ENCODE measurements at regions not wholly inside any gene's neighbourhood (a gene's known extent, or its start where the extent isn't known, plus 50 kb on each side); places are given as distances from the start of the nearest gene placed in this dataset.

DNA sequence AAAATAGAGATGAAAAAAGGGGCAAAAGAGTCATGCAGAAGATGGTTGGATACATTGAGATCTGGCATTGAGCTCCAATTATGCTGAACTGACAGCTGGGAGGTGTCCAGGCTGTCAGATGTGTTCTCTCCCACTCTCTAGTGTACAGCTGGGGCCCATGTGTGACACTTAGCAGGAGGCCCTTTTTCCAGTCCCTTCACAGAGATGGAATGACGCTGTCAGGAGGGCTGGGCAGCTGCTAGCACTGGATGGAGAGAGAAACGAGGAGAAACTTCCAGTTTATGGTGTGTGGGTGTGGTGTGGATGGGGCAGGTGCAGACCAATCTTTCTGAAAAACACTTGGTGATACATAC is 437.7 kb upstream of the HS6ST1 start:
- Histone ChIP-seq H3K36me3 (ENCODE audit: control insufficient read depth, insufficient read depth, low read length) (no peaks in the 10 kb centered on the region), H3K9ac (ENCODE audit: low read length) (no peak overlapping the region), H3K27ac (ENCODE audit: low read depth, low read length) (no peak overlapping the region), H3K27me3 (ENCODE audit: control insufficient read depth, insufficient read depth, low read length) (no peaks in the 10 kb centered on the region), H3K4me3 (ENCODE audit: low read depth, low read length) (no peak overlapping the region), H3K4me1 (ENCODE audit: control insufficient read depth, insufficient read depth, low read length) (peaks cover 12% of the 10 kb centered on the region; the same call in 1 of the 2 replicates), H3K9me3 (ENCODE audit: control insufficient read depth, insufficient read depth, low read depth, low read length) (peaks cover 4% of the 10 kb centered on the region; the same call in 1 of the 2 replicates)

- Histone ChIP-seq H3K27ac (ENCODE audit: low read depth, low read length) (no peak overlapping the region), H3K9me3 (ENCODE audit: control insufficient read depth, insufficient read depth, low read depth, low read length) (no peaks in the 10 kb centered on the region; the same call in 1 of the 2 replicates), H3K4me1 (ENCODE audit: control insufficient read depth, insufficient read depth, low read length) (peaks cover 5% of the 10 kb centered on the region; the same call in 1 of the 2 replicates), H3K36me3 (ENCODE audit: control insufficient read depth, insufficient read depth, low read length) (no peaks in the 10 kb centered on the region), H3K27me3 (ENCODE audit: control insufficient read depth, insufficient read depth, low read length) (no peaks in the 10 kb centered on the region), H3K4me3 (ENCODE audit: low read depth, low read length) (no peak overlapping the region), H3K9ac (ENCODE audit: low read length) (no peak overlapping the region)
Observed at GRCh38 chr2:128765811-128766210, 447.1 kb upstream of the HS6ST1 start.

- Histone ChIP-seq H3K27ac (ENCODE audit: low read depth, low read length) (no peak overlapping the region), H3K27me3 (ENCODE audit: control insufficient read depth, insufficient read depth, low read length) (no peaks in the 10 kb centered on the region), H3K9me3 (ENCODE audit: control insufficient read depth, insufficient read depth, low read depth, low read length) (no peaks in the 10 kb centered on the region; the same call in 1 of the 2 replicates), H3K4me3 (ENCODE audit: low read depth, low read length) (no peak overlapping the region), H3K9ac (ENCODE audit: low read length) (no peak overlapping the region), H3K36me3 (ENCODE audit: control insufficient read depth, insufficient read depth, low read length) (no peaks in the 10 kb centered on the region), H3K4me1 (ENCODE audit: control insufficient read depth, insufficient read depth, low read length) (peaks cover 11% of the 10 kb centered on the region)
Observed at GRCh38 chr2:128768041-128768440, 449.4 kb upstream of the HS6ST1 start.

- Histone ChIP-seq H3K4me1 (ENCODE audit: control insufficient read depth, insufficient read depth, low read length) (peaks cover 11% of the 10 kb centered on the region), H3K27me3 (ENCODE audit: control insufficient read depth, insufficient read depth, low read length) (no peaks in the 10 kb centered on the region), H3K9me3 (ENCODE audit: control insufficient read depth, insufficient read depth, low read depth, low read length) (no peaks in the 10 kb centered on the region), H3K36me3 (ENCODE audit: control insufficient read depth, insufficient read depth, low read length) (no peaks in the 10 kb centered on the region), H3K27ac (ENCODE audit: low read depth, low read length) (no peak overlapping the region), H3K4me3 (ENCODE audit: low read depth, low read length) (no peak overlapping the region), H3K9ac (ENCODE audit: low read length) (no peak overlapping the region)
Observed at GRCh38 chr2:128769457-128770142, 450.9 kb upstream of the HS6ST1 start.

GRCh38 chr2:128770143-128771085 is 451.7 kb upstream of the HS6ST1 start:
- H3K27ac ChIP-seq (ENCODE audit: low read depth, low read length) = no peak overlapping the region
- H3K36me3 ChIP-seq (ENCODE audit: control insufficient read depth, insufficient read depth, low read length) = no peaks in the 10 kb centered on the region
- H3K9ac ChIP-seq (ENCODE audit: low read length) = no peak overlapping the region
- no peaks in the 10 kb centered on the region for H3K27me3 ChIP-seq (ENCODE audit: control insufficient read depth, insufficient read depth, low read length)
- no peak overlapping the region for H3K4me3 ChIP-seq (ENCODE audit: low read depth, low read length)
- H3K9me3 ChIP-seq (ENCODE audit: control insufficient read depth, insufficient read depth, low read depth, low read length) = no peaks in the 10 kb centered on the region
- peaks cover 11% of the 10 kb centered on the region for H3K4me1 ChIP-seq (ENCODE audit: control insufficient read depth, insufficient read depth, low read length)

DNA sequence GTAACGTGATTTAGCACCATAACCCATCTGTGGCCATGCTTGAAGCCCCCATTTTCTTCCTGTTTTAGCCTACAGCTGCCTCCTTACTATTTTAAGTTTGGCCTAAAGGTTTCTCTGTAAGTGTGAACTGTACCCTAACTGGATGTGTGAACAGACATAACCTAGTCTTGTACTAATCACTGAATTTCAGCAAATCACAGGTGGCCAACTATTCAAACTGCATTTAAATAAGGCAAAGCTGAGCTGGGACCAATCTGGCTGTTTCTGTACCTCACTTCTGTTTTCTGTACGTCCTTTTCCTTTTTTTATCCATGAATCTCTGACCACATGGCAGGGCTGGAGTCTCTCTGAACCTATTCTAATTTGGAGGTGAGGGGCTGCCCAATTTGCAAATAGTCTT is 452.7 kb upstream of the HS6ST1 start:
- H3K36me3 ChIP-seq (ENCODE audit: control insufficient read depth, insufficient read depth, low read length) = no peaks in the 10 kb centered on the region
- no peaks in the 10 kb centered on the region for H3K9me3 ChIP-seq (ENCODE audit: control insufficient read depth, insufficient read depth, low read depth, low read length)
- H3K9ac ChIP-seq (ENCODE audit: low read length) = no peak overlapping the region
- peaks cover 8% of the 10 kb centered on the region for H3K4me1 ChIP-seq (ENCODE audit: control insufficient read depth, insufficient read depth, low read length)
- H3K27ac ChIP-seq (ENCODE audit: low read depth, low read length) = no peak overlapping the region
- peaks cover 2% of the 10 kb centered on the region; the same call in 1 of the 2 replicates for H3K27me3 ChIP-seq (ENCODE audit: control insufficient read depth, insufficient read depth, low read length)
- no peak overlapping the region for H3K4me3 ChIP-seq (ENCODE audit: low read depth, low read length)

GRCh38 chr2:128772671-128773070 is 454.0 kb upstream of the HS6ST1 start:
- no peaks in the 10 kb centered on the region for H3K9me3 ChIP-seq (ENCODE audit: control insufficient read depth, insufficient read depth, low read depth, low read length)
- H3K27me3 ChIP-seq (ENCODE audit: control insufficient read depth, insufficient read depth, low read length) = peaks cover 2% of the 10 kb centered on the region; the same call in 1 of the 2 replicates
- no peak overlapping the region for H3K9ac ChIP-seq (ENCODE audit: low read length)
- H3K27ac ChIP-seq (ENCODE audit: low read depth, low read length) = no peak overlapping the region
- no peak overlapping the region for H3K4me3 ChIP-seq (ENCODE audit: low read depth, low read length)
- H3K36me3 ChIP-seq (ENCODE audit: control insufficient read depth, insufficient read depth, low read length) = no peaks in the 10 kb centered on the region
- peaks cover 8% of the 10 kb centered on the region for H3K4me1 ChIP-seq (ENCODE audit: control insufficient read depth, insufficient read depth, low read length)

DNA sequence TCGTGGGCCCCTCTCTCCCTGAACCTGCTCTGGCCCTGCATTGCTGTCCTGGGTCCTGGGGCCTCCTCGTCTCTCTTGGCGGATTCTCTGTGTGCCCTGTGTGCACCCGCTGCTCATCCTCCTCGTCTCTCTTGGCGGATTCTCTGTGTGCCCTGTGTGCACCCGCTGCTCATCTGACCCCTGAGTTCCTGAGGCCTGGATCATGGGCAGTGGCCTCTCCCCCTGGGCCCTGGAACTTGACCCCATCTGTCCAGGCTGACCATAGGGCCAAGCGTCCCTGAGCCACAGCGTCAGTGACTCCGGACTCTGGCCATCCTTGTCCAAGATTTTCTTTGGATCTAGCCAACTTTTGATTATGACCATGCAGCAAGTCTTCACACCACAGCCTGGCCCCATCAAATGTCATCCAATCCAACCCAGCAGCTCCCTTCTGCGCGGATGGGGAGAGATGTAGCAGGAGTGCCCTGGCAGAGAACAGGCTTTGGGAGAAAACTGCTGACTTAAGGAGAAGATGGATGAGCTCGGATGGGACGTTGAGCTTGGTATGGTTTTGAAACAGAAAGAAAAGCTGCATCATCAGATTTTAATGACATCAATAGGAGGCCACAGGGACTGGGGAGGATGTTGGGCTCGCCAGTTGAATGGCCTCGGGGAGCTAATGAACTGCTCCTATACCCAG is 455.1 kb upstream of the HS6ST1 start:
- H3K36me3 ChIP-seq (ENCODE audit: control insufficient read depth, insufficient read depth, low read length) = no peaks in the 10 kb centered on the region
- no peaks in the 10 kb centered on the region for H3K9me3 ChIP-seq (ENCODE audit: control insufficient read depth, insufficient read depth, low read depth, low read length)
- H3K4me1 ChIP-seq (ENCODE audit: control insufficient read depth, insufficient read depth, low read length) = peaks cover 8% of the 10 kb centered on the region
- no peak overlapping the region for H3K4me3 ChIP-seq (ENCODE audit: low read depth, low read length)
- H3K27ac ChIP-seq (ENCODE audit: low read depth, low read length) = no peak overlapping the region
- H3K9ac ChIP-seq (ENCODE audit: low read length) = no peak overlapping the region
- peaks cover 2% of the 10 kb centered on the region; the same call in 1 of the 2 replicates for H3K27me3 ChIP-seq (ENCODE audit: control insufficient read depth, insufficient read depth, low read length)

GRCh38 chr2:128774320-128775216 is 455.9 kb upstream of the HS6ST1 start:
- H3K27ac ChIP-seq (ENCODE audit: low read depth, low read length) = no peak overlapping the region
- H3K4me1 ChIP-seq (ENCODE audit: control insufficient read depth, insufficient read depth, low read length) = peaks cover 8% of the 10 kb centered on the region

DNA sequence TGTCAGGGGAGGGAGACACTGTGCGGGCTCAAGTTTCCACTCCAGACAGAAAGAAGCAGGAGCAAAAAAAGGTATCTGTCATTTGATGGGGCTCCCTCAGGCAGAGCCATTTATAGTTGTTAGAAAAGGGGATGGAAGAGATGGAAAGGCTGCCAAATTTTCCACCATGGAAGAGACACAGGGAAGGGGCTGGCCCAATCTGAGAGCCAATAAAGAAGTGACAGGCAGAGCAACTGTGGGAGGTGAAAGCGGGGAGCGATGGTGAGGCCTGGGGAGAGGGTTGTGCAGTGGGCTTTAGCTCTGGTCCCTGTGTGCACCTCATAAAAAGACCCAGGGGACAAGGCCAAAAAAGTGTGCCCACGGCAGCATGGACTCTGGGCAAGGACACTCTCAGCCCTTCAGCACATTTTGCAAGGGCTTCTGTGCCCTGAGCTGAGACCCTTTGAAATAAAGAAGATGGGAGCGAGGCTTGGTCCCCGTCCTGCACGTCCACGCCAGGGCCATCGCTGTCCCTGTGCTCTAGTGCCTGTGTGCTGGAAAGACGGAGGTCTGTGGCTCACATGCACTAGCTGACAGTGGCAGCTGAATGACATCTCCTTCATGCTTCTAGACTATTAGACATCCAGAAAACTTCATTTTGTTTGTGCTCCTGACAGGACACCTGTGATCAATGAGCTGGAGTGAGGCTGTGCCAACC is 456.7 kb upstream of the HS6ST1 start:
- Histone ChIP-seq H3K27ac (ENCODE audit: low read depth, low read length) (no peak overlapping the region), H3K4me1 (ENCODE audit: control insufficient read depth, insufficient read depth, low read length) (peaks cover 8% of the 10 kb centered on the region), H3K27me3 (ENCODE audit: control insufficient read depth, insufficient read depth, low read length) (peaks cover 2% of the 10 kb centered on the region; the same call in 1 of the 2 replicates), H3K4me3 (ENCODE audit: low read depth, low read length) (no peak overlapping the region), H3K9ac (ENCODE audit: low read length) (no peak overlapping the region), H3K36me3 (ENCODE audit: control insufficient read depth, insufficient read depth, low read length) (no peaks in the 10 kb centered on the region), H3K9me3 (ENCODE audit: control insufficient read depth, insufficient read depth, low read depth, low read length) (no peaks in the 10 kb centered on the region)

More at GRCh38 chr2:128774320-128775216, 455.9 kb upstream of the HS6ST1 start:
- Histone ChIP-seq H3K9me3 (ENCODE audit: control insufficient read depth, insufficient read depth, low read depth, low read length) (no peaks in the 10 kb centered on the region), H3K27me3 (ENCODE audit: control insufficient read depth, insufficient read depth, low read length) (peaks cover 2% of the 10 kb centered on the region; the same call in 1 of the 2 replicates), H3K36me3 (ENCODE audit: control insufficient read depth, insufficient read depth, low read length) (no peaks in the 10 kb centered on the region), H3K9ac (ENCODE audit: low read length) (no peak overlapping the region), H3K4me3 (ENCODE audit: low read depth, low read length) (no peak overlapping the region)
